OCI-M2 (cell line): ENCODE measurements at regions not wholly inside any gene's neighbourhood (a gene's known extent, or its start where the extent isn't known, plus 50 kb on each side); places are given as distances from the start of the nearest gene placed in this dataset.
"Not testable (repeated sequence)": the region's sequence is repeated elsewhere in the genome, so short reads cannot be mapped to it uniquely, and the experiment has no call there.

ENCODE experiments used
- DNase-seq: peaks from one replicate; lab custom pipeline; 2025; ENCODE audit not compliant: unreplicated experiment; lab: John Stamatoyannopoulos, UW

- DNase-seq: no peak
These were observed 889.8 kb downstream of the MCTP2 start for GRCh38 chr15:95121191-95121590.

GRCh38 chr15:95125803-95126202 lies 894.4 kb downstream of the MCTP2 start:
- DNase-seq: no peak

GRCh38 chr15:95127356-95127755 lies 896.0 kb downstream of the MCTP2 start:
- no peak for DNase-seq

- DNase-seq: no peak
These were observed 898.2 kb downstream of the MCTP2 start for GRCh38 chr15:95129574-95129973.

GRCh38 chr15:95131131-95131556 lies 899.8 kb downstream of the MCTP2 start:
- no peak for DNase-seq

- no peak for DNase-seq
These were observed 901.4 kb downstream of the MCTP2 start for GRCh38 chr15:95132774-95133173.

GRCh38 chr15:95134431-95135110 lies 903.2 kb downstream of the MCTP2 start:
- no peak for DNase-seq

- DNase-seq: no peak
These were observed 907.4 kb downstream of the MCTP2 start for GRCh38 chr15:95138604-95139270.

- DNase-seq: no peak
These were observed 910.1 kb downstream of the MCTP2 start for GRCh38 chr15:95141486-95141885.

- no peak for DNase-seq
These were observed 911.2 kb downstream of the MCTP2 start for GRCh38 chr15:95142531-95142930.

GRCh38 chr15:95146481-95146880 lies 915.1 kb downstream of the MCTP2 start:
- no peak for DNase-seq

- no peak for DNase-seq
These were observed 916.8 kb downstream of the MCTP2 start for GRCh38 chr15:95148183-95148582.

- no peak for DNase-seq
These were observed 917.7 kb downstream of the MCTP2 start for GRCh38 chr15:95149036-95149435.

- DNase-seq: no peak
These were observed 918.4 kb downstream of the MCTP2 start for GRCh38 chr15:95149771-95150170.

- DNase-seq: no peak
These were observed 919.1 kb downstream of the MCTP2 start for GRCh38 chr15:95150466-95150865.

- DNase-seq: no peak
These were observed 921.4 kb downstream of the MCTP2 start for GRCh38 chr15:95152741-95153140.

- DNase-seq: not testable (repeated sequence)
These were observed 921.8 kb downstream of the MCTP2 start for GRCh38 chr15:95153201-95153600.

GRCh38 chr15:95160316-95160715 lies 929.0 kb downstream of the MCTP2 start:
- DNase-seq: no peak

- DNase-seq: no peak
These were observed 930.7 kb downstream of the MCTP2 start for GRCh38 chr15:95162069-95162468.

- no peak for DNase-seq
These were observed 931.2 kb downstream of the MCTP2 start for GRCh38 chr15:95162531-95162930.

GRCh38 chr15:95162967-95163531 lies 931.7 kb downstream of the MCTP2 start:
- no peak for DNase-seq

- no peak for DNase-seq
These were observed 936.8 kb downstream of the MCTP2 start for GRCh38 chr15:95168152-95168551.
